OCI-M1 (cell line): ENCODE measurements at regions not wholly inside any gene's neighbourhood (a gene's known extent, or its start where the extent isn't known, plus 50 kb on each side); places are given as distances from the start of the nearest gene placed in this dataset.
"Not testable (repeated sequence)": the region's sequence is repeated elsewhere in the genome, so short reads cannot be mapped to it uniquely, and the experiment has no call there.

Experiments
- DNase-seq: peaks from one replicate; lab custom pipeline; 2025; lab: John Stamatoyannopoulos, UW

- no peak for DNase-seq
These were observed 313.8 kb downstream of the S1PR1 start for GRCh38 chr1:101550581-101550980.

- no peak for DNase-seq
These were observed 330.2 kb downstream of the S1PR1 start for GRCh38 chr1:101566883-101567538.

- peak; percentile 64 for DNase-seq
These were observed 330.9 kb downstream of the S1PR1 start for GRCh38 chr1:101567582-101568189.

- no peak for DNase-seq
These were observed 350.9 kb downstream of the S1PR1 start for GRCh38 chr1:101587741-101588140.

- no peak for DNase-seq
These were observed 351.9 kb downstream of the S1PR1 start for GRCh38 chr1:101588677-101589076.

GRCh38 chr1:101592845-101593244 lies 356.0 kb downstream of the S1PR1 start:
- DNase-seq = no peak

- no peak for DNase-seq
These were observed 359.1 kb downstream of the S1PR1 start for GRCh38 chr1:101595881-101596374.

GRCh38 chr1:101600615-101601014 lies 363.8 kb downstream of the S1PR1 start:
- DNase-seq = not testable (repeated sequence)

GRCh38 chr1:101603726-101604125 lies 366.9 kb downstream of the S1PR1 start:
- DNase-seq = no peak

GRCh38 chr1:101605878-101606277 lies 369.1 kb downstream of the S1PR1 start:
- no peak for DNase-seq

GRCh38 chr1:101613546-101613945 lies 376.7 kb downstream of the S1PR1 start:
- DNase-seq = no peak

- DNase-seq = no peak
These were observed 377.8 kb downstream of the OLFM3 start for GRCh38 chr1:101618900-101619299.

- DNase-seq = no peak
These were observed 364.0 kb downstream of the OLFM3 start for GRCh38 chr1:101632548-101633272.

GRCh38 chr1:101645810-101646209 lies 350.9 kb downstream of the OLFM3 start:
- DNase-seq = no peak

GRCh38 chr1:101652484-101652883 lies 344.2 kb downstream of the OLFM3 start:
- DNase-seq = peak; percentile 32

- DNase-seq = peak; percentile 50
These were observed 343.2 kb downstream of the OLFM3 start for GRCh38 chr1:101653482-101653946.

- DNase-seq = no peak
These were observed 332.0 kb downstream of the OLFM3 start for GRCh38 chr1:101664726-101665125.

- no peak for DNase-seq
These were observed 329.0 kb downstream of the OLFM3 start for GRCh38 chr1:101667761-101668160.

- DNase-seq = no peak
These were observed 313.6 kb downstream of the OLFM3 start for GRCh38 chr1:101683136-101683535.

- DNase-seq = peak; percentile 42
These were observed 313.2 kb downstream of the OLFM3 start for GRCh38 chr1:101683561-101683960.

- DNase-seq = peak; percentile 75
These were observed 299.7 kb downstream of the OLFM3 start for GRCh38 chr1:101697072-101697471.

- DNase-seq = no peak
These were observed 298.0 kb downstream of the OLFM3 start for GRCh38 chr1:101698681-101699080.

GRCh38 chr1:101704895-101705294 lies 291.8 kb downstream of the OLFM3 start:
- no peak for DNase-seq
